ENCODE measurements at regions not wholly inside any gene's neighbourhood (a gene's known extent, or its start where the extent isn't known, plus 50 kb on each side); places are given as distances from the start of the nearest gene placed in this dataset.

- DNase-seq: no peak
These were observed 50.3 kb downstream of the NAV1 start for GRCh38 chr1:201589186-201589585.

- DNase-seq: no peak
These were observed 51.5 kb downstream of the NAV1 start for GRCh38 chr1:201590474-201590873.

DNA sequence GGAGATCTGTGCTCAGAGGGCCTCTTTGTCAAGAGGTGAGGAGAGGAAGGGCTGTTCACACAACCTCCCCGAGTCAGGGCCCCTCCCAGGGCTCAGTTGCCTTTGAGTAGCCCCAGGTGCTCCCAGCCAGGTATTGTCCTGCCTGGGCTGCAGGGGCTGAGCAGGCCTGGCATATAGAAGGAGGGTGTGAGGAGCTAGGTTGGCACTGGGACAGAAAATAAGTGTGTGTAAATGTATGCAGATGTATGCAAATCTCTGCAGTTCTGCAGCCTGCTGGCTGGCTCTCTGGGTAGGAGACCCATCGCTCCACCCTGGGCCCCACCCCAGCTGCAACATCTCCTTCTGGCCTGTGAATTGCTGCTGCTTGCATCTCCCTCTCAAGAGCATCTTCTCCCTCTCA, 52.4 kb downstream of the NAV1 start:
- no peak for DNase-seq

DNA sequence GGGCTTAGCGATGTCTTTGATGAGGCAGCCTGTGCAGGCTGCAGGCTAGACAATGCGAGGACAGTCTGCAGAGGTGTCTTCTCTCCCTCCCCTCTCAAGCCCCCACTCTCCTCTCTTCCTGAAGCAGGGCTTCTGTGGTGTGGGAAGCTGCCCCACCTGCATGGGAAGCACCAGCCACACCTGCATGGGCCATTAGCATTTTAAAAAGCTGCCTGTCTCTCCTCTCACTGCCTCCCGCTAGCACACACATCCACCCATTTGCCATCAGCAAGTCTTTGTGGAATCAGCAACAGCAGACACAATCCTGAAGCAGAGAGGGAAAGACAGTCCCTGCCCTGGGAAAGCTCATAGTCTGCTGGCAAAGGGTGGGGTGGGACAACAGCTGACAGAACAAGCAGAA, 53.1 kb downstream of the NAV1 start:
- no peak for DNase-seq

- peak; percentile 15 for DNase-seq
These were observed 54.4 kb downstream of the NAV1 start for GRCh38 chr1:201593200-201593921.

GRCh38 chr1:201594575-201595245, 55.8 kb downstream of the NAV1 start:
- peak; percentile 72 for DNase-seq

GRCh38 chr1:201595381-201595780, 56.5 kb downstream of the NAV1 start:
- DNase-seq: no peak

DNA sequence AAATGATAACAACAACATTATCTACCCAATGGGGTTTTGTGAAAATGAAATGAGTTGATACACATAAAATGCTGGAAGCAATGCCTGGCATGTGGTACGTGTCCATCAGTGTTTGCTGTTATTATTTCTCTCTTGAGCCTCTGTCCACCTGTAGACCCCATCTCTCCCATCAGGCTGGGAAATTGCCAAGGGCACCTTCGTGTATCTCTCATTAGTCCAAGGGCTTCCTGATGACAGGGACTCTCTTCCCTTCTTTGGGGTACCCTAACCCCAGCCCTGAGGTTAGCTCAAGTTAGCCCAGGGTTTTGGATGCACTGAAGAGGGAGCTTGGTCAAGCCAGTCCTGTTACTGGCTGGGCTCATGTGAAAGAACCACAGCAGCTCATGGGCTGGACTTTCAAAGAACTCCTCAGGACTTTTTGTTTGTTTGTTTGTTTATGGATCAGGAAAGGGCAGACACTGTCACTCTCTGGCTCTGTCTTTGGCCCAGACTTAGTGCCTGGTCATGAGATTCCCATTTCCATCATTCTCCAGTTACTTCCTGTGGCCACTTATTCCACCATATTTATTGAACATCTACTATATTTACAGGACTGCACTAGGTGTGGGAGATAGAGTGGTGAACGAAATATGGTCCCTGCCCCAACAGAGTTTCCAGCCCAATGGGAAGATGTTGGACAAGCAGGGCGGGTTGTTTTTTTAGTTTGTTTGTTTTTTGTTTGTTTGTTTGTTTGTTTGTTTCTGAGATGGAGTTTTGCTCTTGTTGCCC, 57.4 kb downstream of the NAV1 start:
- DNase-seq: no peak

GRCh38 chr1:201597551-201598230, 58.8 kb downstream of the NAV1 start:
- no peak for DNase-seq

GRCh38 chr1:201598396-201598795, 59.5 kb downstream of the NAV1 start:
- no peak for DNase-seq

DNA sequence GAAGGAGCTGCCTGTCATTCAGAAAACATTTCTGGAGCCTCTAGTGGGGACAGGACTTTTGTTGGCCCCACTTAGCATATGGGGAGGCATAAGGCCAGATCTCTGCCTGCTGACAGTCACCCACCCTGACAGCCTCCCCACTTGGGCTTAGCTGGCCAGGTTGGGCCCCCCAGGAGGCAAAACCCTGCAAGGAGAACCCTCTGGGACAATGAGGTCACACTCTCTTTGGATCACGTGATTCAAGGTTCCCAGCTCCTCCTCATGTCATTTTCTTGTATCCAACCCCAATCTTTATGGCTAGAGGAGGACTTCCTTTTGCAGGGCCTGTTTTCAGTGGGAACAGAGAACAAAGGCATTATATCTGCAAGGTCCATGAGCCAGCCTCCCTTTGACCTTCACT, 60.0 kb downstream of the NAV1 start:
- DNase-seq: no peak

DNA sequence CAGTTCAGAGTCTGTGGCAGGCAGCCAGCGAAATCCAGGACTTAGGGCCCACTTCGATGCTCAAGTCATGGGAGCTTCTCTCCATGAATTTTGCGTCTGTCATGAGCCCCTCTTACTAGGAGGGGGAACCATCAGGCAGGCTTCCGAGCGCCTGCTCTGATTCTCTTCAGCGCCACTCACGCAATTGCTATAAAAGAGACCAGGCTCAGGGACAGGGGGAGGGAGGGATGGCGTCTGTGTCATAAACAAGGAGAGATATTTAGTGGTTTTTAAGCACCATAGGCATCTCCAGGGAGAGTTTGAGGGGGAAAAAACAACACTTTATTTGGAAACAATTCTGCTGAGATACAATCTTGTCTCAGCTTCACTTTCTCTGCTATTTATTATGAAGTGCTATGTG, 60.6 kb downstream of the NAV1 start:
- no peak for DNase-seq

DNA sequence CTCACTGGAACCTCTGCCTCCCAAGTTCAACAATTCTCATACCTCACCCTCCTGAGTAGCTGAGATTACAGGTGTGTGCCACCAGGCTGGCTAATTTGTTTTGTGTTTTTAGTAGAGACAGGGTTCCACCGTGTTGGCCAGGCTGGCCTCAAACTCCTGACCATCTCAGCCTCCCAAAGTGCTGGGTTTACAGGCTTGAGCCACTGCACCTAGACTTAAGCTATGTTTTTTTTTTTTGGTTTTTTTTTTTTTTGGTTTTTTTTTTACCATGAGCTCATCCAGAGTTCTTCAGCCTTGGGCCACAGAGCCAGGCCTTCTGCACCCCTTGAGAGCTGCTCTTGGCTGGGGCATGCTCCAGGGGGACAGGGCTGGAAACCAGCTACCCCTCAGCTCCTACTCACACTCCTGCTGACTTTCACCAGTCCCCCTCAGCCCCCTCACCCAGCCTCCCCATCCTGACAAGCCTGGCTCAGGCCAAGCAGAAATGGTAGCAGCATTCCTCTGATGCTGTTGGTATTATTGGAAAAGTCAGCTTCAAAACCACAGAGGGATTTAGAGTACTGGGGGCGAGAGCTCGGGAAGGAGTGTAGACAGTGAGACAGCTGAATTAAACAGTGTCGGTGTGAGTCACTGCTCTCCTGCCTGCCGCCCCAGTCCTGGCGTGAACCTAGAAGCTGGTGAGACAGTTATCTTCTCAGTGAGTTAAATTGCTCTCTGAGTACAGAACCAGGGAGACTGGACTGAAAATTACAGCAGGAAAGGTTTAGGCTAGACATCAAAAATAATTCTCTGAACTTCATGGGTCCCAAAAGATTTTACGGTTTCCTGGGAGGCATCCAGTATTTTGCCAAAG, 63.7 kb downstream of the NAV1 start:
- no peak for DNase-seq

DNA sequence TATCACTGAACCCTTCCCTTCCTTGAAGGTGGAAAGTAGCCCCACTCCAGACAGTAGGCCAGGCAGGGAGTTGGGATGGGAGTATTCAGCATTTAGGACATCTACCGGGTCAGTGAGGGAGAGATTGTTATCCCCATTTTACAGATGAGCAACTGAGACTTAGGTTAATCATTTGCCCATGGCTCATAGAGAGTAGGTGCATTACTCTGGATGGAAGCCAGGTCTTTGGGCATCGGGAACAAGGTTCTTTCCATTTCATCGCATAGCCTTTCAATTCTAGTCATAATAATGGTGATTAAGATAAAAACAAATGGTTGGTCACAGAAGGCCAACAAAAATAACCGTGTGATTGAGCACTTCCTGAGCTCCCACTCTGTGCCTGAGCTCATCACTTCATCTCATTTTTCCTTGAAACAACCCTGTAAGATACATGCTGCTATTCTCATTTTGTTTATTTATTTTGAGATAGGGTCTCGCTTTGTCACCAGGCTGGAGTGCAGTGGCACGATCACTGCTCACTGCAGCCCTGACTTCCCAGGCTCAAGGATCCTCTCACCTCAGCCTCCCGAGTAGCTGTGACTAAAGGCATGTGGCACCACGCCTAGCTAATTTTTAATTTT, 64.8 kb downstream of the NAV1 start:
- no peak for DNase-seq

DNA sequence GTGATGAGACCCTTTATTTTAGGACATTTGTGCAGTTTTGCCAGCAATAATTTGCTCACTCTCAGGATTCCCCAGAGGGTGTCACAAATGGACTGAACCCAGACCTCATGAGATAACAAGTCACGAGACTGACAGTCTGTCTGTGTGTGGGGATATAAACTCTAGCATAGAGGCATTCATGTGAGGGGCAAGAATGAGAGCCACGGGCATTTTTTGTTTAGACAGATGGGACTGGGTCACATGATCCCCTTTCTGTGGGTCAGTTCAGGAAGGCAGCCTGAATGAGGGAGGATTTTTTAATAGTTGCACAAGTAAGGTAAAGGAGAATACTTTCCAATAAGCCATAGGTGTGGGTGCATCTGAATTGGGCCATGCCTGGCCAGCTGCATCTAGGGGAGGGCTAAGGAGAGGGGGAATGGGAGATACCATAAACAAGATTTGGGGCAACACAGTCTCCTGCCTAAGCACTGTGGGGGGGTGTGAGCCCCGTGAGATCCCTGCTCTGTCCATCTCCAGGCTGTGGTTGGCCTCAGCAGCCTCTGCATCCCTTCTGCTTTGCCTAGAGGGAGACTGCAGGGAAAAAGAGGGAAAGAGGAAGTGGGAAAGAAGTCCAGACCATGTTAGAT, 66.6 kb downstream of the NAV1 start:
- DNase-seq: peak; percentile 62

GRCh38 chr1:201606096-201606495, 67.2 kb downstream of the NAV1 start:
- DNase-seq: no peak

GRCh38 chr1:201606623-201607022, 67.7 kb downstream of the NAV1 start:
- DNase-seq: no peak

- DNase-seq: no peak
These were observed 69.9 kb downstream of the NAV1 start for GRCh38 chr1:201608635-201609395.

DNA sequence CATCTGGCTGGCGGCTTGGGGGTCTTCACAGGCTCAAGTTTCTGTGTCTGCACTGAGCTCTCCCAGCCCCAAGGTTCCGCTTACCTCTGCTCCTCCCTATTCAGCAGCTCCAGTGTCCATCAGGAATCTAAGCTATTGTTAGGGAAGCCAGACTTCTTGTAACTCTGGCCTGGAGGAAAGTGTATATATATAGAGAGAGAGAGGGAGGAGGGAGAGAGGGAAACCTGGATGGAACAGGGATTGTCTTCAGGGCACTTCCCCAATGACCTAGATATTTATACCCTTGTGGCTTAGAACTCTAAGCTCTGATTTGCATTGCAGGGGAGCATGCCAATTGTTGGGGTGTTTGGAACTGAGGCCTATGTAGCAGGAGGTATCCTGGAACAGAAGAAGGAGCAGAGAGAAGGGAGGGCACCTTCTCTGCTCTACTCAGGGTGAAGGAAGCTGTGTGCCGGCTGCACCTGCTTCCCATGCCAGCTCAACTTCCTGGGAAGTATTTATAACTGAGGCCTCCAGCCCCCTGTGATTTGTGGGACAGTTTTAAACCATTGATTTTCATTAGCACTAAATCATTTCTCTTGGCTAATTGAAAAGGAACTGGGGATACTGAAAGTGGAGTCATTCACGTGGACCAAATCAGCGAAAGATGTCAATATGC, 70.9 kb downstream of the NAV1 start:
- no peak for DNase-seq

DNA sequence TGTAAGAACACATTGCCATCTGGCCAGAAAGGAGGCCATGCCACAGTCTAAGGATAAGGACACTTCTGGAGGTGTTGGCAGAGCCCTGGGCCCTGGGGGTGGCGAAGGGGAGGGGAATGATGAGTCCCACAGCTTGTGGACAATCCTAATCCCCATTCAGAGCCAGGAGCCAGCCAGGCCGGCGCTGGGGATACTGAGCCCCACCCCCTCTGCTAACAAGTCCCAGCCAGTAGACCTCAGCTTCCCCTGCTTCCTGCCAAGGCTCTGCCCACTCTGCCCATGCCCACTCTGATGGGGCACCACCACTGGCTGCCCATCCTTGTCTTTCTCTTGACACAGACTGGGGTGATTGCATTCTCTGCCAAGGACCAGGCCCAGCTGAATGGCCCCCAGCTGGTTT, 71.9 kb downstream of the NAV1 start:
- DNase-seq: no peak

Data from eye (tissue), 1 donor.